SK-N-SH (cell line): ENCODE measurements at regions not wholly inside any gene's neighbourhood (a gene's known extent, or its start where the extent isn't known, plus 50 kb on each side); places are given as distances from the start of the nearest gene placed in this dataset.

Experiments used
- CTCF ChIA-PET: fragments of 300-600, 350-600 bp; formaldehyde crosslinking; extraction: SDS; loops from one replicate; lab custom pipeline; 2021; lab: Yijun Ruan, JAX
- POLR2A ChIA-PET: fragments of 350-600 bp; sonication (Branson Sonifier 250); formaldehyde crosslinking; extraction: SDS; loops from one replicate; lab custom pipeline; 2020; ENCODE audit warnings: antibody characterized with exemption, inconsistent platforms; lab: Yijun Ruan, JAX
- DNase-seq: peaks from one replicate; pipeline ENCODE4 v3.0.0; 2012
- H2AFZ ChIP-seq: fragments of 200-600 bp; sonication (generic); 2 replicates; pipeline ENCODE4 v1.8.1; 2016; ENCODE audit warnings: antibody characterized with exemption, mild to moderate bottlenecking, low read depth
- H3F3A ChIP-seq: fragments of 200-600 bp; sonication (generic); replicated peaks from 2 replicates; pipeline ENCODE3; 2016; ENCODE audit warnings: antibody characterized with exemption, mild to moderate bottlenecking; ENCODE audit not compliant: insufficient read depth
- H3K27ac ChIP-seq, 2 experiments: fragments of 200-500 bp in 1 of 2; fragments of 200-600 bp in 1 of 2; sonication (Bioruptor generic) in 1 of 2; sonication (generic), shearing (Covaris generic) in 1 of 2; 2 replicates each; pipeline versions ENCODE4 v1.5.1 to v1.6.1; 2014 to 2016; ENCODE audit warnings: low read depth in 2 of 2, inconsistent platforms in 1 of 2, low read length in 1 of 2, mild to moderate bottlenecking in 1 of 2, mixed read lengths in 1 of 2
- H3K27me3 ChIP-seq: fragments of 200-600 bp; sonication (generic), shearing (Covaris generic); 2 replicates; pipeline ENCODE4 v1.6.1; 2016; ENCODE audit warnings: mixed run types; ENCODE audit not compliant: insufficient read depth
- H3K36me3 ChIP-seq, 2 experiments: fragments of 200-500 bp in 1 of 2; fragments of 200-600 bp in 1 of 2; sonication (Bioruptor generic) in 1 of 2; sonication (generic) in 1 of 2; replicated peaks in 1 of 2; 2 replicates each; pipeline versions ENCODE3 to v1.5.1; 2014 to 2016; ENCODE audit warnings: low read length in 1 of 2, mild to moderate bottlenecking in 1 of 2; ENCODE audit not compliant: insufficient read depth in 2 of 2, control insufficient read depth in 1 of 2
- H3K4me1 ChIP-seq, 2 experiments: fragments of 200-500 bp in 1 of 2; fragments of 200-600 bp in 1 of 2; sonication (Bioruptor generic) in 1 of 2; sonication (generic), shearing (Covaris generic) in 1 of 2; 2 replicates each; pipeline versions ENCODE4 v1.5.1 to v1.6.1; 2014 to 2016; ENCODE audit warnings: low read depth in 1 of 2, low read length in 1 of 2, mixed run types in 1 of 2; ENCODE audit not compliant: insufficient read depth in 2 of 2, control insufficient read depth in 1 of 2
- H3K4me2 ChIP-seq: fragments of 200-600 bp; sonication (generic), shearing (Covaris generic); 2 replicates; pipeline ENCODE4 v1.6.1; 2017; ENCODE audit warnings: mixed run types
- H3K4me3 ChIP-seq, 2 experiments: fragments of 200-500 bp in 1 of 2; fragments of 200-600 bp in 1 of 2; sonication (Bioruptor generic) in 1 of 2; sonication (generic), shearing (Covaris generic) in 1 of 2; 2 replicates each; pipeline versions ENCODE4 v1.5.1 to v1.8.1; 2014 to 2016; ENCODE audit warnings: low read depth in 2 of 2, inconsistent platforms in 1 of 2, low read length in 1 of 2, mild to moderate bottlenecking in 1 of 2, mixed read lengths in 1 of 2, moderate library complexity in 1 of 2
- H3K79me2 ChIP-seq: fragments of 200-600 bp; sonication (generic); 2 replicates; pipeline ENCODE4 v1.8.1; 2017; ENCODE audit warnings: mild to moderate bottlenecking; ENCODE audit not compliant: insufficient read depth
- H3K9ac ChIP-seq: fragments of 200-600 bp; sonication (generic); 2 replicates; pipeline ENCODE4 v1.6.1; 2017; ENCODE audit warnings: mixed run types
- H3K9me2 ChIP-seq: fragments of 200-600 bp; sonication (generic); 2 replicates; pipeline ENCODE4 v1.6.1; 2017; ENCODE audit warnings: mixed run types
- H3K9me3 ChIP-seq: fragments of 200-600 bp; sonication (generic); 2 replicates; pipeline ENCODE4 v1.6.1; 2017; ENCODE audit warnings: mixed run types, mild to moderate bottlenecking, moderate library complexity
- H4K20me1 ChIP-seq: fragments of 200-600 bp; sonication (generic); 2 replicates; pipeline ENCODE4 v1.6.1; 2017; ENCODE audit warnings: mild to moderate bottlenecking, mixed run types; ENCODE audit not compliant: insufficient read depth
- CHD2 ChIP-seq: fragments of 150-350 bp; IDR thresholded peaks from 2 replicates; pipeline ENCODE4 v1.6.1; 2018; ENCODE audit warnings: low read length; ENCODE audit not compliant: partially characterized antibody
- ELF1 ChIP-seq: IDR thresholded peaks from 2 replicates; pipeline ENCODE4 v1.4.0; 2012
- EP300 ChIP-seq, 2 experiments: IDR thresholded peaks; 2 replicates each; pipeline versions ENCODE4 v1.4.0 to v1.6.1; 2012; ENCODE audit warnings: borderline replicate concordance in 1 of 2, low read depth in 1 of 2, low read length in 1 of 2
- EZH2phosphoT487 ChIP-seq: fragments of 200-600 bp; sonication (generic); IDR thresholded peaks from 2 replicates; pipeline ENCODE4 v1.6.1; 2017; ENCODE audit warnings: low read depth, mixed run types, mild to moderate bottlenecking, antibody characterized with exemption, moderate library complexity, borderline replicate concordance
- FOXJ3 ChIP-seq: sonication (generic); formaldehyde crosslinking; IDR thresholded peaks from 2 replicates; pipeline ENCODE4 v1.5.1; 2020; ENCODE audit warnings: mild to moderate bottlenecking, missing genetic modification reagents
- GATA2 ChIP-seq: sonication (generic); formaldehyde crosslinking; IDR thresholded peaks from 2 replicates; pipeline ENCODE4 v1.5.0; 2020; ENCODE audit warnings: mild to moderate bottlenecking, missing genetic modification reagents
- MXI1 ChIP-seq: IDR thresholded peaks from 2 replicates; pipeline ENCODE4 v1.6.1; 2012; ENCODE audit warnings: mild to moderate bottlenecking, low read depth, low read length, improper control_type of control experiment
- NFIC ChIP-seq: IDR thresholded peaks from 2 replicates; pipeline ENCODE4 v1.4.0; 2012; ENCODE audit warnings: borderline replicate concordance
- NRF1 ChIP-seq: IDR thresholded peaks from 2 replicates; pipeline ENCODE4 v1.6.1; 2012; ENCODE audit warnings: low read depth, mild to moderate bottlenecking, low read length
- POLR2AphosphoS5 ChIP-seq: IDR thresholded peaks from 2 replicates; pipeline ENCODE4 v1.6.1; 2012; ENCODE audit warnings: low read depth, low read length
- RCOR1 ChIP-seq: fragments of 150-350 bp; IDR thresholded peaks from 2 replicates; pipeline ENCODE4 v1.6.1; 2017; ENCODE audit warnings: antibody characterized with exemption, low read length
- RFX5 ChIP-seq: IDR thresholded peaks from 2 replicates; pipeline ENCODE4 v1.6.1; 2012; ENCODE audit warnings: mild to moderate bottlenecking, improper control_type of control experiment, low read length
- RXRA ChIP-seq: IDR thresholded peaks from 2 replicates; pipeline ENCODE4 v1.4.0; 2012; ENCODE audit warnings: low read depth, mild to moderate bottlenecking, borderline replicate concordance
- SMC3 ChIP-seq: IDR thresholded peaks from 2 replicates; pipeline ENCODE4 v1.6.1; 2012; ENCODE audit warnings: low read depth, low read length, improper control_type of control experiment
- TAF1 ChIP-seq: IDR thresholded peaks from 2 replicates; pipeline ENCODE4 v1.6.1; 2012; ENCODE audit warnings: low read depth, mild to moderate bottlenecking, low read length, moderate library complexity, borderline replicate concordance
- WGBS: methylation state at CpG from one replicate; pipeline ENCODE4 v1.1.6; 2017; ENCODE audit warnings: low lambda C conversion rate; 5-methylcytosine and 5-hydroxymethylcytosine counted together
- TF ChIP-seq, protein P1 (sequence below): fragments of 200-600 bp; sonication (generic); IDR thresholded peaks from 2 replicates; pipeline ENCODE4 v1.6.1; 2017; ENCODE audit warnings: antibody characterized with exemption, mild to moderate bottlenecking, moderate library complexity
- TF ChIP-seq, protein P2 (sequence below): IDR thresholded peaks from 2 replicates; pipeline ENCODE4 v1.4.0; 2012; ENCODE audit warnings: low read depth
- TF ChIP-seq, protein P3 (sequence below): IDR thresholded peaks from 2 replicates; pipeline ENCODE4 v1.6.1; 2012; ENCODE audit warnings: mild to moderate bottlenecking, low read depth, low read length, moderate library complexity

DNA sequence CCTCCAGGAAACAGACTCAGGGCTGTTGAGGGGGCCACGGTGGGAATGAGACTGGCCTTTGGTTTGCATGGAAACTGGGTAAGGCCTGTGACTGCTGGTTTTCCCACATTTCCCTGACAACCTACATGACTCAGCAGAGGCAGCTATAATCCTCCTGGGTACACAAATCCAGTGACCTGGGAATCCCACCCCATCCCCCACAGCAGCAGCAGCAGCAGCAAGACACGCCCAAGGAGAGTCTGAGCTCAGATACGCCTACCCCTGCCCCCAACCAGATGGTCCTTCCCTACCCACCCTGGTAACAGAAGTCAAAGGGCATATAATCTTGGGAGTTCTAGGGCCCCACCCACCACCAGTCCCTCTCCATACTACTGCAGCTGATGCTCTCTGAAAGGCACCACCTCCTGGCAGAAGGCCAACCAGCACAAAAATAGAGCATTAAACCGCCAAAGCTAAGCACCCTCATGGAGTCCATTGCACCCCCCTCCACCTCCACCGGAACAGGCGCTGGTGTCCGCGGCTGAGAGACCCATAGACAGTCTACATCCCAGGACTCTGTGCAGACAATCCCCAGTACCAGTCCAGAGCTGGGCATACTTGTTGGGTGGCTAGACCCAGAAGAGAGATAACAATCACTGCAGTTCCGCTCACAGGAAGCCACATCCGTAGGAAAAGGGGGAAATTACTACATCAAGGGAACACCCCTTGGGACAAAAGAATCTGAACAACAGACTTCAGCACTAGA, 237.2 kb upstream of the SPRY2 start:
- H3K36me3 ChIP-seq, result no peaks in the 10 kb centered on the region
- no peak for TF ChIP-seq NFIC
- no peak for TF ChIP-seq RFX5
- no peak for TF ChIP-seq NRF1
- TF ChIP-seq CHD2, result no peak
- TF ChIP-seq TAF1, result no peak
- TF ChIP-seq, protein P1, sequence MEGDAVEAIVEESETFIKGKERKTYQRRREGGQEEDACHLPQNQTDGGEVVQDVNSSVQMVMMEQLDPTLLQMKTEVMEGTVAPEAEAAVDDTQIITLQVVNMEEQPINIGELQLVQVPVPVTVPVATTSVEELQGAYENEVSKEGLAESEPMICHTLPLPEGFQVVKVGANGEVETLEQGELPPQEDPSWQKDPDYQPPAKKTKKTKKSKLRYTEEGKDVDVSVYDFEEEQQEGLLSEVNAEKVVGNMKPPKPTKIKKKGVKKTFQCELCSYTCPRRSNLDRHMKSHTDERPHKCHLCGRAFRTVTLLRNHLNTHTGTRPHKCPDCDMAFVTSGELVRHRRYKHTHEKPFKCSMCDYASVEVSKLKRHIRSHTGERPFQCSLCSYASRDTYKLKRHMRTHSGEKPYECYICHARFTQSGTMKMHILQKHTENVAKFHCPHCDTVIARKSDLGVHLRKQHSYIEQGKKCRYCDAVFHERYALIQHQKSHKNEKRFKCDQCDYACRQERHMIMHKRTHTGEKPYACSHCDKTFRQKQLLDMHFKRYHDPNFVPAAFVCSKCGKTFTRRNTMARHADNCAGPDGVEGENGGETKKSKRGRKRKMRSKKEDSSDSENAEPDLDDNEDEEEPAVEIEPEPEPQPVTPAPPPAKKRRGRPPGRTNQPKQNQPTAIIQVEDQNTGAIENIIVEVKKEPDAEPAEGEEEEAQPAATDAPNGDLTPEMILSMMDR, result no peak
- TF ChIP-seq, protein P2, sequence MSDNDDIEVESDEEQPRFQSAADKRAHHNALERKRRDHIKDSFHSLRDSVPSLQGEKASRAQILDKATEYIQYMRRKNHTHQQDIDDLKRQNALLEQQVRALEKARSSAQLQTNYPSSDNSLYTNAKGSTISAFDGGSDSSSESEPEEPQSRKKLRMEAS, result no peak
- TF ChIP-seq POLR2AphosphoS5, result no peak
- TF ChIP-seq EP300 (IDR thresholded peaks at IDR 0.05; ENCODE audit: borderline replicate concordance in 1 of 2, low read depth in 1 of 2, low read length in 1 of 2), result no peak
- TF ChIP-seq SMC3, result no peak
- no peak for TF ChIP-seq GATA2 (CRISPR knock-in tag)
- peaks cover 0 to under 1% of the 10 kb centered on the region in 2 experiments; a peak in 1 of 4 replicates for H3K4me1 ChIP-seq
- H3K4me3 ChIP-seq, result no peak overlapping the region
- POLR2A ChIA-PET, result no interaction called here
- no peaks in the 10 kb centered on the region for H3F3A ChIP-seq
- H3K27ac ChIP-seq, result no peak overlapping the region
- no peak for DNase-seq
- H3K79me2 ChIP-seq, result no peaks in the 10 kb centered on the region
- no peaks in the 10 kb centered on the region for H3K9me2 ChIP-seq
- 88% methylated on average over 8 of the region's 10 CpGs for WGBS
- H4K20me1 ChIP-seq, result no peaks in the 10 kb centered on the region
- no peak overlapping the region for H2AFZ ChIP-seq
- CTCF ChIA-PET, result interaction anchor here (0.8 kb wide), 1 partner anchor 16 kb away, joined by 3 read pairs; no protein-coding TSS in a partner anchor
- H3K27me3 ChIP-seq, result no peaks in the 10 kb centered on the region
- H3K9ac ChIP-seq, result no peak overlapping the region
- H3K9me3 ChIP-seq, result no peaks in the 10 kb centered on the region
- H3K4me2 ChIP-seq, result no peak overlapping the region

DNA sequence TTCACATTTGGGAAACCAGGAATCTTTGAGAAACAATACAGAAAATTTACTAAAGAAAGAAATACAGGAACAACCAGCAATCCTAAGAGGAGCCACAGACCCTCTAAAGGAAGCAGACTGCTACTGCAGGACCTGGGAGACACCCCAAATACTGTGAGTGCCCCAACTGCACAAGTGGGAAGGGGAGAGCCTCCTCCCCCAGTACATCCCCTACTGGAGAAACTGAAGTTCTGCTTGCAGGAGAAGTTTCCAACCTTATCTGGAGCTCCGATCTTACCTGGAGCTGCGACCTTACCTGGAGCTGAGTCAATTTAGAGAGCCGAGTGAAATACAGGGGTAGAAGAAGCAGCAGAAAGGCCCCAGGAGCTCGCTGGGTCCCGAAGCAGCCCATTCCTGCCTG, 236.4 kb upstream of the SPRY2 start:
- CTCF ChIA-PET, result interaction anchor here (0.8 kb wide), 1 partner anchor 17 kb away, joined by 3 read pairs; no protein-coding TSS in a partner anchor

More for the DNA sequence above, 236.4 kb upstream of the SPRY2 start:
- Histone ChIP-seq H3K79me2 (no peaks in the 10 kb centered on the region), H3K9ac (no peak overlapping the region), H3K9me2 (no peaks in the 10 kb centered on the region), H2AFZ (no peak overlapping the region), H3K9me3 (no peaks in the 10 kb centered on the region), H3K27ac (no peak overlapping the region), H3K4me3 (no peak overlapping the region), H3K4me2 (no peak overlapping the region), H3K36me3 (no peaks in the 10 kb centered on the region), H3K4me1 (peaks cover 0 to 7% of the 10 kb centered on the region in 2 experiments; a peak in 2 of 4 replicates), H3F3A (no peaks in the 10 kb centered on the region), H4K20me1 (no peaks in the 10 kb centered on the region), H3K27me3 (no peaks in the 10 kb centered on the region)
- no peak for DNase-seq
- POLR2A ChIA-PET, result no interaction called here
- WGBS, result 36% methylated on average over 3 of the region's 5 CpGs
- TF ChIP-seq NFIC (no peak), NRF1 (no peak), SMC3 (no peak), RXRA (no peak), TAF1 (no peak), FOXJ3 (CRISPR knock-in tag) (no peak), MXI1 (no peak), EZH2phosphoT487 (no peak), GATA2 (CRISPR knock-in tag) (no peak), RCOR1 (no peak), ELF1 (no peak)
- TF ChIP-seq, protein P2, result no peak
- TF ChIP-seq, protein P3, sequence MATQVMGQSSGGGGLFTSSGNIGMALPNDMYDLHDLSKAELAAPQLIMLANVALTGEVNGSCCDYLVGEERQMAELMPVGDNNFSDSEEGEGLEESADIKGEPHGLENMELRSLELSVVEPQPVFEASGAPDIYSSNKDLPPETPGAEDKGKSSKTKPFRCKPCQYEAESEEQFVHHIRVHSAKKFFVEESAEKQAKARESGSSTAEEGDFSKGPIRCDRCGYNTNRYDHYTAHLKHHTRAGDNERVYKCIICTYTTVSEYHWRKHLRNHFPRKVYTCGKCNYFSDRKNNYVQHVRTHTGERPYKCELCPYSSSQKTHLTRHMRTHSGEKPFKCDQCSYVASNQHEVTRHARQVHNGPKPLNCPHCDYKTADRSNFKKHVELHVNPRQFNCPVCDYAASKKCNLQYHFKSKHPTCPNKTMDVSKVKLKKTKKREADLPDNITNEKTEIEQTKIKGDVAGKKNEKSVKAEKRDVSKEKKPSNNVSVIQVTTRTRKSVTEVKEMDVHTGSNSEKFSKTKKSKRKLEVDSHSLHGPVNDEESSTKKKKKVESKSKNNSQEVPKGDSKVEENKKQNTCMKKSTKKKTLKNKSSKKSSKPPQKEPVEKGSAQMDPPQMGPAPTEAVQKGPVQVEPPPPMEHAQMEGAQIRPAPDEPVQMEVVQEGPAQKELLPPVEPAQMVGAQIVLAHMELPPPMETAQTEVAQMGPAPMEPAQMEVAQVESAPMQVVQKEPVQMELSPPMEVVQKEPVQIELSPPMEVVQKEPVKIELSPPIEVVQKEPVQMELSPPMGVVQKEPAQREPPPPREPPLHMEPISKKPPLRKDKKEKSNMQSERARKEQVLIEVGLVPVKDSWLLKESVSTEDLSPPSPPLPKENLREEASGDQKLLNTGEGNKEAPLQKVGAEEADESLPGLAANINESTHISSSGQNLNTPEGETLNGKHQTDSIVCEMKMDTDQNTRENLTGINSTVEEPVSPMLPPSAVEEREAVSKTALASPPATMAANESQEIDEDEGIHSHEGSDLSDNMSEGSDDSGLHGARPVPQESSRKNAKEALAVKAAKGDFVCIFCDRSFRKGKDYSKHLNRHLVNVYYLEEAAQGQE, result no peak
- TF ChIP-seq, protein P1, result no peak
